Astrocyte of the spinal cord (primary cell): ENCODE measurements at regions not wholly inside any gene's neighbourhood (a gene's known extent, or its start where the extent isn't known, plus 50 kb on each side); places are given as distances from the start of the nearest gene placed in this dataset.

Experiments used
- DNase-seq: peaks from one replicate; pipeline ENCODE4 v3.0.0; 2011; ENCODE audit warnings: low read depth, low spot score
- H3K4me3 ChIP-seq: 2 replicates; pipeline ENCODE4 v1.5.1; 2011; ENCODE audit warnings: low read depth, mild to moderate bottlenecking, low read length, moderate library complexity
- in situ Hi-C: cut with HindIII; loops from 2 replicates; pipeline ENCODE4 v1.10.0; 2017; ENCODE audit warnings: low sequenced_read_pairs
- TF ChIP-seq, protein P1 (sequence below): IDR thresholded peaks from 2 replicates; pipeline ENCODE4 v1.5.1; 2012; ENCODE audit warnings: low read depth, mild to moderate bottlenecking, low read length, inconsistent platforms

- no peak overlapping the region for H3K4me3 ChIP-seq
- TF ChIP-seq, protein P1, sequence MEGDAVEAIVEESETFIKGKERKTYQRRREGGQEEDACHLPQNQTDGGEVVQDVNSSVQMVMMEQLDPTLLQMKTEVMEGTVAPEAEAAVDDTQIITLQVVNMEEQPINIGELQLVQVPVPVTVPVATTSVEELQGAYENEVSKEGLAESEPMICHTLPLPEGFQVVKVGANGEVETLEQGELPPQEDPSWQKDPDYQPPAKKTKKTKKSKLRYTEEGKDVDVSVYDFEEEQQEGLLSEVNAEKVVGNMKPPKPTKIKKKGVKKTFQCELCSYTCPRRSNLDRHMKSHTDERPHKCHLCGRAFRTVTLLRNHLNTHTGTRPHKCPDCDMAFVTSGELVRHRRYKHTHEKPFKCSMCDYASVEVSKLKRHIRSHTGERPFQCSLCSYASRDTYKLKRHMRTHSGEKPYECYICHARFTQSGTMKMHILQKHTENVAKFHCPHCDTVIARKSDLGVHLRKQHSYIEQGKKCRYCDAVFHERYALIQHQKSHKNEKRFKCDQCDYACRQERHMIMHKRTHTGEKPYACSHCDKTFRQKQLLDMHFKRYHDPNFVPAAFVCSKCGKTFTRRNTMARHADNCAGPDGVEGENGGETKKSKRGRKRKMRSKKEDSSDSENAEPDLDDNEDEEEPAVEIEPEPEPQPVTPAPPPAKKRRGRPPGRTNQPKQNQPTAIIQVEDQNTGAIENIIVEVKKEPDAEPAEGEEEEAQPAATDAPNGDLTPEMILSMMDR: no peak
- in situ Hi-C loops: no loop called here
- peak; percentile 41 for DNase-seq
Measured at GRCh38 chr5:28374492-28374967, 1336.1 kb upstream of the CDH9 start.

DNA sequence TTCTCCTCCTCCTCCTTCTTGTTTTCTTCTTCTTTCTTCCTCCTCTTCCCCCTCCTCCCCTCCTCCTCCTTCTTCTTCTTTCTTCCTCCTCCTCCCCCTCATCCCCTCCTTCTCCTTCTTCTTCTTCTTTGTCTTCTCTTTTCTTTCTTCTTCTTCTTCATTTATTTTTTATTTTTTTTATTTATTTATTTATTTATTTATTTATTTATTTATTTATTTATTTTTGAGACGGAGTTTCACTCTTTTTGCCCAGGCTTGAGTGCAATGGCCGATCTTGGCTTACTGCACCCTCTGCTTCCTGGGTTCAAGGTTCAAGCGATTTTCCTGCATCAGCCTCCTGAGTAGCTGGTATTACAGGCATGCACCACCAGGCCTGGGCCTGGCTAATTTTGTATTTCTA lies 1332.5 kb upstream of the CDH9 start:
- DNase-seq: no peak
- TF ChIP-seq, protein P1: no peak
- no peak overlapping the region for H3K4me3 ChIP-seq
- in situ Hi-C loops: no loop called here

DNA sequence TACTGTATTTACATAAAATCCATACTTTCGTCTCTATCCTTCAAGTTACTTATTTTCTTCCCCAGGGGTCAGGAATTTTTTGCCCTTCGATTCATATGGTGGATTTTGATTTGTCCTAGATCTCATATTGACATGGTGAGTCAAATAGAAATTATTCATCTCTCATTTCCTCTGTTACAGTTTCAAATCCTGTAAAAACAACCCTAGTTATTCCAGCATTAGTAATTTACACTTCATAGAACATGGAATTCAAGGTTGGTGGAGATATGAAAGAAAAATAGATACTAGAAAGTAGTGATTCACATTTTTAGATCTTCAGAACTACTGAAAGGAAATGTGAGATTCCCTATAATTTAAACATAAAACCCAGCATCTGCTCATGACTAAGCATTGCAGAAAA lies 1331.0 kb upstream of the CDH9 start:
- TF ChIP-seq, protein P1: no peak
- in situ Hi-C loops: no loop called here
- H3K4me3 ChIP-seq: no peak overlapping the region
- peak; percentile 17 for DNase-seq

- in situ Hi-C loops: no loop called here
- TF ChIP-seq, protein P1: no peak
- no peak overlapping the region for H3K4me3 ChIP-seq
- DNase-seq: peak; percentile 60
Measured at GRCh38 chr5:28355831-28356230, 1317.4 kb upstream of the CDH9 start.

GRCh38 chr5:28346696-28347095 lies 1308.3 kb upstream of the CDH9 start:
- DNase-seq: no peak
- TF ChIP-seq, protein P1: no peak
- H3K4me3 ChIP-seq: no peak overlapping the region
- in situ Hi-C loops: no loop called here

- peak; percentile 55 for DNase-seq
- in situ Hi-C loops: no loop called here
- TF ChIP-seq, protein P1: peak; percentile 45
- no peak overlapping the region for H3K4me3 ChIP-seq
Measured at GRCh38 chr5:28344836-28345433, 1306.5 kb upstream of the CDH9 start.
